Gastrocnemius medialis (tissue), 4 donors: ENCODE measurements at regions not wholly inside any gene's neighbourhood (a gene's known extent, or its start where the extent isn't known, plus 50 kb on each side); places are given as distances from the start of the nearest gene placed in this dataset.
"Not testable (repeated sequence)": the region's sequence is repeated elsewhere in the genome, so short reads cannot be mapped to it uniquely, and the experiment has no call there.

Source experiments
- CTCF ChIP-seq, 5 experiments: fragments of 450-650 bp in 3 of 5; fragments of 200-600 bp in 2 of 5; sonication (generic) in 2 of 5; IDR thresholded peaks in 4 of 5; conservative IDR thresholded peaks in 1 of 5; 1 replicate in 4 of 5; 2 replicates in 1 of 5; pipeline ENCODE4 v1.5.1; 2016 to 2019; ENCODE audit warnings: antibody characterized with exemption in 5 of 5, mild to moderate bottlenecking in 3 of 5, moderate library complexity in 3 of 5
- POLR2A ChIP-seq, 2 donors: fragments of 450-650 bp; IDR thresholded peaks; one replicate each; pipeline ENCODE4 v1.6.1; 2017; ENCODE audit warnings: antibody characterized with exemption in 2 of 2, mild to moderate bottlenecking in 2 of 2, moderate library complexity in 2 of 2

GRCh38 chr16:31745098-31745497 lies 128.5 kb upstream of the ZNF267 start:
- not testable (repeated sequence) for TF ChIP-seq POLR2A (IDR thresholded peaks at IDR 0.05); CTCF (IDR thresholded peaks at IDR 0.05 in 4 of 5, conservative IDR thresholded peaks at IDR 0.05 in 1 of 5)
